GM21515 (cell line): ENCODE measurements at regions not wholly inside any gene's neighbourhood (a gene's known extent, or its start where the extent isn't known, plus 50 kb on each side); places are given as distances from the start of the nearest gene placed in this dataset.

Source experiments
- ATAC-seq: cut with Tn5 transposase; IDR thresholded peaks from one replicate; pipeline ENCODE4 v1.9.1; 2021; ENCODE audit not compliant: unreplicated experiment

- ATAC-seq, result no peak
Measured at GRCh38 chr4:45985038-45985437, 138.8 kb downstream of the GABRG1 start.

DNA sequence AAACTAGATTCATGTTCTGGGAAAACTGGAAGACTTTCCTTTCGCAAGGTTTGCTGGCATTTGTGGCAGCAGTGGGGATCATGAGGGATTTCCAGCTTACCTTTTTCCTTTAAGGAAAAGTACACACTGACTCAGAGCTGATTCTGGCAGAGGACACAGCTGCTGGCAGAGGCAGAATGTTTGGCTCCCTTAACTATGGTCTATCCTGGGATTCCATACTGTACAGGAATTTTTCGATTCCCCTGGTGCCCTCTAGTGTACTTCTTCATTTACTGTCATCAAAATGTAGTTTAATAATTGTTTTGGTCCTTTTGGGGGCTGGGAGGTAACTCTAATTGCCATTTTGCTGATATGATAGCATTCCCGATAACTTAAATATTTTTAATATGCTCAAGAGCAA, 152.7 kb downstream of the GABRG1 start:
- ATAC-seq, result no peak

DNA sequence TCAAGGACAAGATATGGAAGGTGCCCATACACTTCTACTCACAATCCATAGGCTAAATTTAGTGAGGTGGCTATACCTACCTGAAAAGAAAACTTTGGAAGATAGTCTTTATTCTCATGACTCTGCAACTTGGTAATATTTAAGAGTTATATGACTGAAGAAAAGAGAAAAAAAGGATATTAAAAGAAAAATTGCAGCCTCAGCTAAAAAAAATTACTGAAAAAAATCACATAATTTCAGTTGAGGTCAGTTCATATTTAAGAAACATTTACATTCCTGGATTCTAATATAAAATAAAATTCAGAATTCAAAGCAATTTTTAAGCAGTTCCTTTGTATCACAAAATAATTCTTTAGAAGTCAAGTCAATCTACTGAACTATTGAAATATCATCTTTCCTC, 166.5 kb downstream of the GABRG1 start:
- no peak for ATAC-seq

DNA sequence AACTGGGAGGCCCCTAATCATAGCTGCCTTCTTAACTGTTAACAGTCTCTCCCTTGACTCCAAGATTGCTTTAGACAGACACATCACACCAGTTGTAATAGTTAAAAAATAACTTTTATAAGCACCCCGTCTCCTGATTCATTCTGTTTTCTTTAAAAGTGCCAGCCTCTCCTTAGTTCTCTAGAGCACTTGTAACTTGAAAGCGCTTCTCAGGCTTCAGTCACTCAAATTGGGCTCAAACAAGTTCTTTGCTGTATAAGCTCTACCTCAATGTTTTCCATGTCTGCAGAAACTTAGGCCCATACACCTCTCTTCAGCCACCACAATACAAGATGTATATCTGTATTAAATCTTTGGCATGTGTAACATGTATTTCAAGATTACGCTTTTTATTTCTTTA, 169.6 kb downstream of the GABRG1 start:
- no peak for ATAC-seq

DNA sequence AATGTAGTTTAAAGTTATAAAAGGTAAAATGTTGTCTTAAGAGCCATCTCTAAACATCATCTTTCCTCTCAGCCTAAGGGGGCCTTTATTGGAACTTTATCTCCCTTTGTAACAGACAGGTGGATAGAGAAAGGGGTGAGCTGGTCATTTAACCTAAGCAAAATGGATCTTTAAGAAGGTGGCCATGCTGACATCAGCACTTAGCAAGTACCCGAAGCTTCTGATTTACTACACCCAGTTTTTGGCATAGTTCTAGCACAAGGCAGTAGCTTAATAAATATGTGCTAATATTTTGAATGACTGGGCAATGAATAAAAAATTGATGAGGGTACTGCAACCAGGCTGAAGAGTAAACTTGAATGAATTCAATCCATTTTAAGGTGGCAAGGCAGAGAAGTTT, 172.7 kb downstream of the GABRG1 start:
- ATAC-seq, result no peak

- no peak for ATAC-seq
Measured at GRCh38 chr4:45946699-45947098, 177.2 kb downstream of the GABRG1 start.

DNA sequence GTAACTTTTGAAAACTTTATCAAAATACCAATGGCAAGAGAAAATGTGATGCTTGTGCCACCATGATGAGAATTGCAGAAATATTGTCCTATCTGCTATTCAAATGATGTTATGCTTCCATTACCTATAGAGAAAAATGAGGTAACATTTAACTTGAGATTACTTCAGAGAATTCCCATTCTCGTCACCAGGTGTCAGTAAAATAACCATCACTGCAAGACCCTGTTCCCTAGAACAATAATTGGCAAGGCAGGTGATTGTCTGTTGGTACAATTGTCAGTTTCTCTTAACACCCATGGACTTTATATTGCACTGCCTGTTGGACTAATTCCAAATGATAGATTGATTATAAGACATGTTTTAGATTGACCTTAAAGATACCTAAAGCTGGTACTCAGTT, 179.9 kb downstream of the GABRG1 start:
- no peak for ATAC-seq

DNA sequence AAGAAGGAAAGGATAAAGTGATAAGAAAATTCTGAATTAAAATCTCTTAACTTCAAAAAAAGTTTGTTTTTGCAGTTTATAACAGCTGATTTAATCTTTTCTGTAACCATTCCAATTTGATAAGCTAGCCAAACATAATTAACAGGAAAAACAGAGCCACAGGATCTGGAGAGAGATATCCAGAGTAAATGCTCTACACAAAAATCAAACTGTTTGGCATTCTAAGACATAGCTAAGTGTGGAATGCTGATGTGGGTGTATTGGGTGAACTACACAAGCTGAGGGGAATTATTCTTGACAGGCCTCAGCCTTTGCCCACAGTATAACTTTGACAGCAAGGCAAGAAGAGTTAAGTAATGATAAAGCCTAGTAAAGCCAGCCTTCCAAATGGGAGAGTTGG, 184.8 kb downstream of the GABRG1 start:
- ATAC-seq, result no peak

DNA sequence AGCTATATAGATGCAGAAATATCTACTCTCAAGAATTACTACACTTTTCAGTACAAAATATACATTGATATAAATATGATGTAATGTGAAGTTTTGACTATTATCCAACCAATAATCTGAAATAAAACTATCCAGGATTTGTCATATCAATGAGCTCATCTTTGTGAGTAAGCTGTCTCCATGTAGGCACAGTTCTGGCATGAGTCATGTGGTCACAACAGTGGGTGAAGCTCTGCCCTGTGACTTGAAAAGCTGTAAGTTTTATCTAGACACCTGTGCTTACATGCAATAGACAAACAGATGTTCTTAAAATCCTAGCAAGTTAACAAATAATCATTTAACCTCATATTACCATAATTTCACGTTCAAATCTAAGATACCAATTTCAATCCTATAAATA, 192.7 kb downstream of the GABRG1 start:
- ATAC-seq, result no peak

- ATAC-seq, result no peak
Measured at GRCh38 chr4:45927641-45928040, 196.2 kb downstream of the GABRG1 start.

DNA sequence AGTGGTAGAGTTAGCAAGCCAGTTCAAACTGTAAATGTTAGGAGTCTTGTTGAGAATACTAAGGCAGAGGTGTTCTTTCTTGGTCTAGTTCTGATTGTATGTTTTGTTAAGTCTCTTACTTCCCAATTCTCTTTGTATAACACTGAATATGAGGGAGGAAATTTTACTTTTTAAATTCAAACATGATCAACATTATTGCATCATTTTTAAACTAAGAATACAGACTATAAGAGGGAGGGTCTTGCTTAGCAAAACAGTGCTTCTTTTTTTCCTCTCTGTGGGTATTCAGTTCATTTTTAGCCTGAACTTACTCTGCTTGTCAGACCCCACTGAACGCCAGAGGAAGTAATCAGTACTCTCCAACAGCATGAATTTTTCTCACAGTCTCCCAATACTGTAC, 198.0 kb downstream of the GABRG1 start:
- no peak for ATAC-seq

DNA sequence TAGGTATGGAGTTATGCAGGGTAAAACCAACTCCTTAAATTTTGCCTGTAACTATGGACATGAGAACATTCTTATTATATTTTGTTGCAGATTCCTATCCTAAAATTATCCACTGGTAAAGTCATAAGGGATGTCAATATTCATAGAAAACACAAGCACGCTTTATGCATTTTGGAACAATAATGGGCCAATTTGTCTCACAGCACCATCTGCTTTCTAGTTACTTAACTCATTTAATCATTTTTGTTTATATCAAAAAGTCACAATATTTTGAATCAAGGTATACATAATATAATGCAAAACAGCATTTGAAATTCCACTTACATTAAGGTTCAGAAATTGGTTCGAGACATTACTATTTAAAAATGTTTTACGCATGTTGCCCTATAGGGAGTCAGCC, 203.0 kb downstream of the GABRG1 start:
- no peak for ATAC-seq

- no peak for ATAC-seq
Measured at GRCh38 chr4:45910511-45910910, 213.3 kb downstream of the GABRG1 start.

DNA sequence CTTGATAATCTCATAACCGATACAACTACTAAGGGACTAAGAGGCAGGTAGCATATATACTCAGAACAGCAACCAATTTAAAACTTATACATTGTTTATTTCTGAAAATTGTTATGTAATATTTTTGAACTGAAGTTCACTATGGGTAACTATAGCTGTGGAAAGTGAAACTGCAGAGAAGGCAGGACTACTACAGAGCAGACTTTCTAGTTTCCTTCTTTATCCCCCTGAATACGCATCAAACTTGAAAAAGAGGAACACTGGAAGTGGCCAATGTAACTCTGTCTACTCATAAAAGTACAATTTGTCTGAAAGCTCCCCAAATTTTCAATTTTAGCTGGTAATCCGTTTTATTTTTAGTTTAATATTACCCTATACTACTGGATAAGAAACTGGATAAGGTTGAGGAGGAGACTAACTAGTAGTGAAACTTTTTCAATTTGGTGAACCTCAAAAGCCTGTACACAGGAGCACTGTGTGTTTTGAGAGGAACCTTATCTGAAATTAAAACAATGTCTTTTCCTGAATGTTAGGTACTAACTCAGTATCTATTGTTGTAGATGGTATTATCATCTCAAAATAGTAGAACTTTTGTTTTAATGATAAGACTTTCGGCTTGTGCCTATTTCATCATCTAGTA, 225.8 kb downstream of the GABRG1 start:
- no peak for ATAC-seq

DNA sequence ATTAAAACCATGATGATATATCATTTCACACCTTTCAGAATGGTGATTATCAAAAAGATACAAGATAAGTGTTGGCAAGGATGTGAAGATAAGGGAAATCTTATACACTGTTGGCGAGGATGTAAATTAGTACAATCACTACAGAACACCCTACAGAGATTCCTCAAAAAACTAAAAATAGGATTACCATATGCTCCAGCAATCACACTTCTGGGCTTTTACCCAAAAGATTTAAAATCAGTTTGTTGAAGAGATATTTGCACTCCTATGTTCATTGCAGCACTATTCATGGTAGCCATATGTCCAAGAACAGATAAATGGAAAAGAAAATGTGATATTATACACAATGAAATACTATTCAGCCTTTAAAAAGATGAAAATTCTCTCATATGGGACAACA, 240.4 kb downstream of the GABRG1 start:
- ATAC-seq, result no peak

DNA sequence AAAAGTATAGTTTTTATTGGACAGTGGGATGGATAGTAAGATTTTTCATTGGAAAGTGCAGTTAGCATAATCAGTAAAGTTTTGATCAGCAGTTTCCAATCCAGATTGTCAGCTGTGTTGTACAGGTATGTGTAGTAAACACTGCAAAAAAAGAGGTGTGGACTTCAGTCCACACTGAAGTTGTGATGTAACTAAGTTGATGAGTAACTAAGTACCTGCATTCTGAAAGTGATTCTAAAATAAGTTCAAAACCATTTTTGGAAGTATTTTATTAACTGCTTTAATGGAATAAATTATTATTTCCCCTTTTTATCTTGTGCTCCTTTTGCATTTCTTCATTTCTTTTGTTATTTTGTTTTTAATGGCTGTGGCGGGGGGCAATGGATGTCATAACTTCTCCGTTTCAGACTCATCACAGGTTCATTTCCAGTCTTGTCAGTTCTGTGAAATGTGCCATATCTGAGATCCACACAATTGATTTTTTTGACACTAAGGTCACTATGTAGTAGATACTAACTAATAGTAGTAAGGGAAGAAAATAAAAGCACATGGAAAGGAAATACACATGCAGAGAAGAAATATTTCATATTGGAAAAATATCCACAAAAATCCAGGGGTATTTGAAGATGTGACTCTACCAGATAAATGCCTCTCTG, 247.5 kb downstream of the GABRG1 start:
- no peak for ATAC-seq

DNA sequence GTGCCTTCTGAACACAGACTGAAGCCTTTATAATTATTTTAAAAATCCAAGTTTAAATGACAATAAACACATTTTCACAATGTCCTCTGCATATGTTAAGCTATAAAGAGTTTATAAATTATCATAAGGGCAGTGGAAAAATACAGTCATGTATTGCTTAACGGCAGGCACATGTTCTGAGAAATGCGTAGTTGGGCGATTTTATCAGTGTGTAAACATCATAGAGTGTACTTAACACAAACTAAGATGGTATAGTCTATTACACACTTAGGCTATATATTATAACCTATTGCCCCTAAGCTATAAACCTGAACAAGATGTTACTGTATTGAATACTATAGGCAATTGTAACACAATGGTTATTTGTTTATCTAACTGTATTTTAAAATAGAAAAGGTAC, 254.7 kb downstream of the GABRG1 start:
- no peak for ATAC-seq

DNA sequence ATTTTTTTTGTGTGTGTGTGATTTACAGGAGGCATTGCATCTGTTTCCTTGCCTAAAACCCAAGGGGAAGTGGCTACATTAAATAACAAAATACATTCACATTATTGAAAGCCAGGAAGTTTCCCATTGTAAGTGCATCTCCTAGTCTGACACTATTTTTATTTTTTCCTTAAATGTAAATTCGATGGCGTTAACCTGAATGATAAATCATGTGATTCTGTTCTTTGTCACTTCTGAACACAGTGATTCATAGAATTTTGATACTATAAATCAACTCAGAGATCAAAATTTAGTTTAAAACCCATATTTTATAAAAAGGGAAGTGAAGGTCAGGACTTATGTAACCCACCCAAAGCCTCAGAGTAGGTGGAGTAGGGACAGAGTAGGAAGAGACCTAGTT, 258.1 kb downstream of the GABRG1 start:
- ATAC-seq, result no peak

DNA sequence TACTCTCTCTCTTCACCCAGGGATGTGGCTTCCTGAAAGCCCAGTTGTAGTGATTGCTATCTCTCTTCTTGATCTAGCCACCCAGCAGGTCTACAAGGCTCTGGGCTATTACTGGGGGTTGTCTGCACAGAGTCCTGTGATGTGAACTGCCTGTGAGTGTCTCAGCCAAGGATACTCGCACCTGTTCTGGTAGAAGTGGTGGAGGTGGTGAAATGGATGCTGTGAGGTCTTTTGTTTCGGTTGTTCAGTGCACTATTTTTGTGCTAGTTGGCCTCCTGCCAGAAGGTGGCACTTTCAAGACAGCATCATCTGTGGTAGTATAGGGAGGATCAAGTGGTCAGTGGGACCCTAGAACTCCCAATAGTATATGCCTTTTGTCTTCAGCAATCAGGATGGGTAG, 268.0 kb downstream of the GABRG1 start:
- no peak for ATAC-seq

DNA sequence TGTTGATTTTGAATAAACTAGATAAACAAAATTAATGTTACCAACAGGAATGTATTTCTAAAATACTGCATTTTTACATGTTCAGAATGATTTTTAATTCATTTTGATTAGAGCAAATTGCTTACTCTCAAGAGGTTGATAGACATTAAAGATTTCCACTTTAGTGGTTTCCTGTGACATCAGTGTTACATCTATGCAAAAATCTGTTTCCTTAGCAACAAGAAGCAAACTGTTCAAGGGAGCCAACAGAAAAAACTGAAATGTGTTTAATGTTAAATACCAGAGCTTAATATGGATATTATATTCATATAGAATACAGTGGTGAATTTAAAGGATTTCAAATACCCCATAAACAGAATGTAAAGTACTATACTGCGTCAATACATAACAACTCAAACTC, 277.8 kb downstream of the GABRG1 start:
- no peak for ATAC-seq

DNA sequence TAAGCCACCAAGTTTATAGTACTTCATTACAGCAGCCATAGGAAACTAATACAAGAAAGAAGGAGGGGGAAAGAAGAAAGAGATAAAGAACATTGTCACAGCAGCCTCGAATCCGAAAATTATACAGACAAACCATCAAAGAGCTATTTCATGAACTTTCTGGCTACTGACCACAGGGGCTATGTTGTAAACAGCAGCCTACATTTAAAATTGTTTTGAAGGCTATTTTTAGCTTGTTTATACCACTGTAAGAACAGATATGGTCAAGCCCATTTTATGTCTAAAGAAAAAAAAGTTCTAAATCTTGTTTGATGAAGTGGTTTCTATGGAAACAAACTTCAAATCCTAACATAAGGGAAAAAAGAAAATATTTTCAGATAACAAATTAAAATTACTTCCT, 282.1 kb downstream of the GABRG1 start:
- no peak for ATAC-seq

DNA sequence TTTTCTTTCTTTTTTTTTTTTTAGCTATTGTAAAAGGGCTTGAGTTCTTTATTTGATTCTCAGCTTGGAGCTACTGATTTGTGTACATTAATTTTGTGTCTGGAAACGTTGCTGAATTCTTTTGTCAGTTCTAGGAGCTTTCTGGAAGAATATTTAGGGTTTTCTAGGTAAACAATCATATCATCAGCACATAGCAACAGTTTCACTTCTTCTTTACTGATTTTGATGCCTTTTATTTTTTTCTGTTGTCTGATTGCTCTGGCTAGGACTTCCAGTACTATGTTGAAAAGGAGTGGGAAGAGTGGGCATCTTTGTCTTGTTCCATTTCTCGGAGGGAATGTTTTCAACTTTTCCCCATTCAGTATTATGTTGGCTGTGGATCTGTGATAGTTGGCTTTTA, 292.2 kb downstream of the GABRG1 start:
- no peak for ATAC-seq

DNA sequence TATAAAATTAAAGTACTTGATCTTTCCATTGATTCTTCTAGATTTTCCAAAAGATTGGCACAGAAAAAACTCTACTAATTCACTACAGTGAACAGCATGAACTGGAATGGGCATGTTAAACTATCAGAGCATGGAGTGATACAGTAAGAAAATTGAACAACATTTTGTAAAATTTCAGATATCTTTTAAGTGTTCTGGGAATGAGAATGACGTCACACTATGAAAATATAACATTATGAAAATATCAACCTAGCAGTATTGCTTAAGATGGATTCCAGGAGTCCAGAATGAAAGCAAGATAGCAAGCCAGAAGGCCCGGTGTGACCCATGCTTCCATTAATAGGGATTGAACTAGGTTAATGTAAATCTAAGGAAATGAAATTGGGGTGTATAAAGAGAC, 319.9 kb downstream of the GABRG1 start:
- ATAC-seq, result no peak
